GM18873 (cell line): ENCODE measurements at regions not wholly inside any gene's neighbourhood (a gene's known extent, or its start where the extent isn't known, plus 50 kb on each side); places are given as distances from the start of the nearest gene placed in this dataset.

Source experiments
- ATAC-seq: cut with Tn5 transposase; IDR thresholded peaks from one replicate; pipeline ENCODE4 v1.9.1; 2021; ENCODE audit warnings: mild to moderate bottlenecking, moderate library complexity, moderate number of reproducible peaks; ENCODE audit not compliant: unreplicated experiment, low FRiP score

GRCh38 chr11:80617156-80617555, 1176.3 kb upstream of the TENM4 start:
- ATAC-seq: no peak

GRCh38 chr11:80616070-80616800, 1175.4 kb upstream of the TENM4 start:
- no peak for ATAC-seq

GRCh38 chr11:80613655-80614054, 1172.8 kb upstream of the TENM4 start:
- no peak for ATAC-seq

GRCh38 chr11:80610516-80610915, 1169.7 kb upstream of the TENM4 start:
- no peak for ATAC-seq

GRCh38 chr11:80603472-80603871, 1162.6 kb upstream of the TENM4 start:
- no peak for ATAC-seq

- no peak for ATAC-seq
Observed at GRCh38 chr11:80598905-80599304, 1158.1 kb upstream of the TENM4 start.

GRCh38 chr11:80596291-80596810, 1155.5 kb upstream of the TENM4 start:
- no peak for ATAC-seq

GRCh38 chr11:80595011-80595410, 1154.2 kb upstream of the TENM4 start:
- ATAC-seq: no peak

GRCh38 chr11:80593648-80594374, 1153.0 kb upstream of the TENM4 start:
- ATAC-seq: no peak

GRCh38 chr11:80592546-80592945, 1151.7 kb upstream of the TENM4 start:
- ATAC-seq: no peak

GRCh38 chr11:80587906-80588305, 1147.1 kb upstream of the TENM4 start:
- no peak for ATAC-seq

- no peak for ATAC-seq
Observed at GRCh38 chr11:80586464-80586863, 1145.6 kb upstream of the TENM4 start.

GRCh38 chr11:80584661-80585060, 1143.8 kb upstream of the TENM4 start:
- no peak for ATAC-seq

GRCh38 chr11:80569832-80570231, 1129.0 kb upstream of the TENM4 start:
- ATAC-seq: no peak

- ATAC-seq: no peak
Observed at GRCh38 chr11:80565231-80565630, 1124.4 kb upstream of the TENM4 start.

- no peak for ATAC-seq
Observed at GRCh38 chr11:80562523-80563125, 1121.8 kb upstream of the TENM4 start.

- no peak for ATAC-seq
Observed at GRCh38 chr11:80559942-80560341, 1119.1 kb upstream of the TENM4 start.

- no peak for ATAC-seq
Observed at GRCh38 chr11:80553565-80553964, 1112.7 kb upstream of the TENM4 start.

- ATAC-seq: no peak
Observed at GRCh38 chr11:80542704-80543103, 1101.9 kb upstream of the TENM4 start.

GRCh38 chr11:80538040-80538439, 1097.2 kb upstream of the TENM4 start:
- ATAC-seq: no peak

- no peak for ATAC-seq
Observed at GRCh38 chr11:80533463-80533862, 1092.6 kb upstream of the TENM4 start.
